Fibroblast of villous mesenchyme (primary cell): ENCODE measurements at regions not wholly inside any gene's neighbourhood (a gene's known extent, or its start where the extent isn't known, plus 50 kb on each side); places are given as distances from the start of the nearest gene placed in this dataset.
A peak's percentile ranks its signal among the peaks of the same experiment; 100 is the strongest.

Experiments
- DNase-seq: peaks from one replicate; pipeline ENCODE4 v3.0.0-alpha.2; 2010; ENCODE audit warnings: low read depth
- H3K4me3 ChIP-seq: 2 replicates; pipeline ENCODE4 v1.5.1; 2011; ENCODE audit warnings: low read depth, mild to moderate bottlenecking, low read length
- CTCF ChIP-seq: IDR thresholded peaks from 2 replicates; pipeline ENCODE4 v1.5.1; 2012; ENCODE audit warnings: low read depth, mild to moderate bottlenecking, low read length; ENCODE audit not compliant: insufficient read depth

- no peak for TF ChIP-seq CTCF
- no peak overlapping the region for H3K4me3 ChIP-seq
- no peak for DNase-seq
Measured at GRCh38 chr2:207216457-207216856, 50.7 kb upstream of the KLF7 start.

- no peak for TF ChIP-seq CTCF
- no peak overlapping the region for H3K4me3 ChIP-seq
Measured at GRCh38 chr2:207217442-207217841, 51.7 kb upstream of the KLF7 start.

DNA sequence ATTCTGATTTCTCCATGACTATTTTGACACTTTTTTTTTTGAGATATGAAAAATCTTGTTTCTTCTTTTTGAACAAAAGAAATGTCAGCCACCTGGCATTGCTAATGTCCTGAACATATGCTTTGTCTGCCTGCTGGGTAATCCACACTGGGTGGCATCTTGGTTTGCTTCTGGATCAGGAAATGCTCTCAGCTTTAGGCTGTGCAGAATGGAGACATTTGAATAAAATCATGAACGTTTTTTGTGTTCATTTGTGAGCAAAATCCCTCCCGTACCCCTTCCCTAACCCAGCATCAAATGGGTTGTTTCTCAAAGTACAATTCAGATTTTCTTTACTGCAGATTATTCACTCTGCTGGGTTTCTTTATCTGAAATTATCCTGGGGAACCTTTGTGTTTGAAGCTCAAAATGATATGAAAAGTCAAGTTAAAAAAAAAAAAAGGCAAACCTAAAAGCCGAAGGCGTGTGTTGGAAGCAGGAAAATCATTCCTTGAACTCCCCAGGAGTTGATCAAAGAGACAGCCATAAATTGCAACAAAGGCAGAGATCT is 53.4 kb upstream of the KLF7 start:
- no peak for TF ChIP-seq CTCF
- H3K4me3 ChIP-seq: no peak overlapping the region
- DNase-seq: no peak

More at GRCh38 chr2:207217442-207217841, 51.7 kb upstream of the KLF7 start:
- DNase-seq: no peak

DNA sequence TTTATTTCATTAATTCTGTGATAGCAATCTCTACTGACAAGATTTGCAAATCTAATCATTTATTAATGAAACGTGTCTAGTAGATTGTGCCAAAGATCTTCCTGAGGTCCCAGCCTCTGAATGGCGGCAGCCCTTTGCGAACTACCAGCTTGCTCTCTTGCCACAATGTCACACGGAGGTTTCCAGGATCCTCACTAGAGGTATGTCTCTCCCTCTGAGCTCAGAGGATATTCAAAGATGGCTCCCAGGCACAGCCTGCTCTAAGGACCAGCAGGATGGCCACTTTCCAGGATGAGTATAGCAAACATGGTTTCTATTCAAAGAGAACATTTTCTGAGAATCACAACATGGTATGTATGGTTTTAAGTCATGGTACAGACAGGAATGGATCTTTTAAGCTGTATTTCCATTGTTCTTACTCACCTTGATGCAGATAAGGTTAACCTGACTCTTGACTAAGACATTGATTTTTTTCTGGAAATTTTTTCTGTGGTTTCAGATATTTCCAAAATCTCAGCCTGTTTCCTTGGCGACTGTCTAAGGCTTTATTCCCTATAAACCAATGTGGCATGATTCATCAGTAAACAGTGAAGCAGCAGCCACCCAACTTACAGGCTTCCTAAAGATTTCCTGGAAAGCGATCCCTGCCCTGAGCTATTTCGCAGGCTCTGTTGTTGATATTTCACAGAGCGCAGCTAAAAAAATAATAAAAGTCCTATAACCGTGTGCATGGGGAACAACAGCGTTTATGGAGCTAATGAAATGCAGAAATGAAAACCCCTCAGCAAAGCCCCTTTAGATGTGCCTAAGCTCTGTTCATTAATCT is 54.1 kb upstream of the KLF7 start:
- H3K4me3 ChIP-seq: no peak overlapping the region
- TF ChIP-seq CTCF: no peak
- DNase-seq: peak; percentile 88

DNA sequence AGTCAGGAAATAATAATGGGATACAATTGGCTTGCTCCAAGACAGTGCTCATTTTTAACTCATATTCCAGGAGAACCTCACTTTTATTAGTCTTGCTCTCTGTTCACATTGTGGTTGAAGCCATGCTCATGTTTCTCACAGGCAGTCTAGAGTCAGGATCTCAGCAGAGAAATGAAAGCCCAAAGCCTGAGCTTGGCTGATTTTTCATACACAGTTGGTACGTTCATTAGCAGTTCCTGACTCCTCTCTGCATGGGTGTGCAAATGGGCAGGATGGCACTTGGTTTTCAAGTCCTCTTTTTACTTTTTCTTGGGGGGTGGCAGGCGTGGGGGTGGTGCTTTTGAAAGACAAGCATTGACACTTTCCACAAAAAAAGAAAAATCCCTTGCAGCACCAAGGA is 56.0 kb upstream of the KLF7 start:
- H3K4me3 ChIP-seq: no peak overlapping the region
- no peak for DNase-seq
- TF ChIP-seq CTCF: no peak

DNA sequence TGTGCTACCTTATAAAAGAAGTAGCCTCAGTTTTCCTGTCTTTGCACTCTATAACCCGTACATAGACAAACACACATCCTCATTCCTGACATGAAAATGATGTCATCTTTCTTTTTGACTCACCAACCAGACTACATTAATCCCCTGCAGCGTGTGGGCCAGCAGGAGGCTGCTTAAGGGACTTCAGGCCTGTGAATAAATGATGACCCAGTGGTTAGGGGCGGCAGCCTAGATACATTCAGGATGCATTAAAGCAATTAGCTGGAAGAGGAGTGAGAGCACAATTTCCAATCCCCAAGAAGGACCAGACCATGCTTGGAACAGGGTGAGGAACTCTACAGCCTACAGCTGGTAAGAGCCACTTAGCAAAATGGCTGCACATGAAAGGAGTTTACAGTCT is 57.3 kb upstream of the KLF7 start:
- DNase-seq: peak; percentile 58
- TF ChIP-seq CTCF: no peak
- H3K4me3 ChIP-seq: no peak overlapping the region
